ENCODE measurements at regions not wholly inside any gene's neighbourhood (a gene's known extent, or its start where the extent isn't known, plus 50 kb on each side); places are given as distances from the start of the nearest gene placed in this dataset.
"Not testable (repeated sequence)": the region's sequence is repeated elsewhere in the genome, so short reads cannot be mapped to it uniquely, and the experiment has no call there.

DNA sequence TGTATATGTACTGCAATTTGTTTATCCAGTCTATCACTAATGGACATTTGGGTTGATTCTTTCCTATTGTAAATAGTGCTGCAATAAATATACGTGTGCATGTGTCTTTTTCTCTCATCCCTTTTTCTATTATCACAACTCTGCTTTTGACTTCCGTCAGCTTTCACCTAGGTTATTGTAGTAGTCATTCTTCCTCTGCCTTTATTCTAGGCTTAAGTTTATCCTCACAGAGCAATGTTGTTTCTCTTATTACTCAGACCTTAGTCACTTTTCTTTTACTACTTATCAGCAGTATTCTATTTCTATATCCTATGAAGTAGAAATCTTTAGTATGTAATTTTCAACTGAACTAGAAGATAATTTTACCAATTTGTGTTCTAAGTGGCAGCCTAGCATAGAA, 175.3 kb upstream of the SEMA3E start:
- DNase-seq (ENCODE audit: low read depth) = peak; percentile 68

DNA sequence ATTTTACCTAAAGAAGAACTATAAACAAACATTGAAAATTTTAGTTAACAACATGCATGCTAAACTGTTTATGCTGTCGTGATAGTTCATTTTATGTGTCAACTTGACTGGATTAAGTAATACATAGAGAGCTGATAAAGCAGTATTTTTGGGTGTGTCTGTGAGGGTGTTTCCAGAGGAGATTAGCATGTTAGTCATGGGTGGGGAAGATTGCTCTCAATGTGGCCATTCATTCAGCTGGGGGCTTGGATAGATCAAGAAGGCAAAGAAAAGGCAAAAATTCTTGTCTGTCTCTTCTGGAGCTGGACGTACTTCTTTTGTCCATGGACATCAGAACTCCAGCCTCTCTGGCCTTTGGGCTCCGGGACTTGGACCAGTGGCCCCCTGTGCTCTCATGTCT, 172.9 kb upstream of the SEMA3E start:
- no peak for DNase-seq (ENCODE audit: low read depth)

DNA sequence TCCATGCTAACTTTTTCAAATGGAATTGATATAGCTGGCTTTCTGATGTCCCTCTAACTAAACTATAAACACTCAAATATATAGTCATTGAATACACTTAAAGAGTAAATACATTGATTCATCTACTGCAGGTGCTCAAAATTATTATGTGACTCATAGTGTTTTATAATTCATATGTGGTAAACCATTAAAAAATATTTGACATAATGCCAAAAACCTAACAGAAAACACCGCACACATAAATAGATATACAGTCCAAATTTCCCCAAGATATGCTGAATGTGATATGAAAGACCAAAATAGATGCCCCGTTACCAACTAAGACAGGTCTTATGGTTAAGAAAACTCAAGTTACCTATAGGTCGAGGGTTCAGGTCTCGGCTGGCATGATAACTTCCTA, 171.7 kb upstream of the SEMA3E start:
- no peak for DNase-seq (ENCODE audit: low read depth)

- peak; percentile 6 for DNase-seq (ENCODE audit: low read depth)
These were observed 171.0 kb upstream of the SEMA3E start for GRCh38 chr7:83819911-83820310.

DNA sequence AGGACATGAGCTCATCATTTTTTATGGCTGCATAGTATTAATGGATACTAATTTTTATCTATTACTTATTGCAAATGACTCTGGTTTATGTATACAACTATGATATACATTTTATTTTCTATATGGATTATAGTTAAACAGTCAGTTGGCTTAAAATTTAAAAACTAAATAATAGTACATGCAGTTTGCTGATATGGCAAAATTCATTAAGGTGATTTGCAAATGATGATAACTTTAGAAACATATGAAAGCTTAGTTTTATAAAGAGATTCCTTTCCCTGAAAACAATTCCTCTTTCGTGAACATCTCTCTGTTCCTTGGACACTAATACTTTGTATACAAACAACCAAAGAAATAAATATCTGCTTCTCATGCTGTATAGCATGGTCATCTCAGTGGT, 165.5 kb upstream of the SEMA3E start:
- DNase-seq (ENCODE audit: low read depth) = no peak

DNA sequence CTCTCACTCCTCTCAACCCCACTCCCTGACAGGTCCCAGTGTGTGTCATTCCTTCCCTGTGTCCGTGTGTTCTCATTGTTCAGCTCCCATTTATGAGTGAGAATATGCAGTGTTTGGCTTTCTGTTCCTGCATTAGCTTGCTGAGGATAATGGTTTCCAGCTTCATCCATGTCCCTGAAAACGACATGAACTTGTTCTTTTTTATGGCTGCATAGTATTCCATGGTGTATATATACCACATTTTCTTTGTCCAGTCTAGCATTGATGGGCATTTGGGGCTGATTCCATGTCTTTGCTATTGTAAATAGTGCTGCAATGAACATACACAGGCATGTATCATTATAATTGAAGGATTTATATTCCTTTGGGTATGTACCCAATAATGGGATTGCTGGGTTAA, 163.6 kb upstream of the SEMA3E start:
- DNase-seq (ENCODE audit: low read depth) = not testable (repeated sequence)

GRCh38 chr7:83808982-83809381, 160.0 kb upstream of the SEMA3E start:
- no peak for DNase-seq (ENCODE audit: low read depth)

DNA sequence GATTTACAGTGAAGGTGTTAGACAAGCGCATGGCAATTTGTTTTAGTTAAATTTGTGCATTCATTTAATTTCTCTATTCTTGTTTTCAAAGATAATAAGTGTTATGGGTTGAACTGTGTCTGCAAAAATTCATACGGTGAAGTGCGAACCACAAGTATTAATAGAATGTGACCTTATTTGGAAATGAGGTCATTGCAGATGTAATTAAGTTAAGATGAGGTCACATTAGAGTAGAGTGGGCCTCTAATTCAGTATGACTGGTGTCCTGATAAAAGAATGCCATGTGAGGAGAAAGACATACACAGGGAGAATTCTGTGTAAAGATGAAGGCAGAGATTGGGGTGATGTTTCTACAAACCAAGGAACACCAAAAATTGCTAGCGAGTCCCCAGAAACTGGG, 158.8 kb upstream of the SEMA3E start:
- DNase-seq (ENCODE audit: low read depth) = no peak

- DNase-seq (ENCODE audit: low read depth) = no peak
These were observed 157.6 kb upstream of the SEMA3E start for GRCh38 chr7:83806538-83806937.

- no peak for DNase-seq (ENCODE audit: low read depth)
These were observed 150.4 kb upstream of the SEMA3E start for GRCh38 chr7:83799333-83799732.

DNA sequence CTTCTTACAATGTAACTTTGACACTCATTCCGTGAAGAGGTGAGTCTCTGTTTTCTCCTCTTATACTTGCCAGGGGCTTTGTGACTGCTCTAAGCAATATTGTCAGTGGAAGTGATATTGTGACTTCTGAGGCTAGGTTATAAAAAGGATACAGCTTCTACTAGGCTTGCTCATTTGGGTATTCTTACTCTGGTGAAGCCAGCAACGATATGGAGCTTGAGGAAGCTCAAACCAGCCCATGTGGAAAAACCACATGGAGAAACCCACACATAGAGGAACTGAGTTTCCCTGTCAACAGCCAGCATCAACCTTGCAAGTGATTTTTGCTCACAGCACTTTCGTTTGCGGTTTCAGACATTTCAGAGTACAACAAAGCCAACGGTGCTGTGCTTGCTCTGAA, 149.6 kb upstream of the SEMA3E start:
- no peak for DNase-seq (ENCODE audit: low read depth)

DNA sequence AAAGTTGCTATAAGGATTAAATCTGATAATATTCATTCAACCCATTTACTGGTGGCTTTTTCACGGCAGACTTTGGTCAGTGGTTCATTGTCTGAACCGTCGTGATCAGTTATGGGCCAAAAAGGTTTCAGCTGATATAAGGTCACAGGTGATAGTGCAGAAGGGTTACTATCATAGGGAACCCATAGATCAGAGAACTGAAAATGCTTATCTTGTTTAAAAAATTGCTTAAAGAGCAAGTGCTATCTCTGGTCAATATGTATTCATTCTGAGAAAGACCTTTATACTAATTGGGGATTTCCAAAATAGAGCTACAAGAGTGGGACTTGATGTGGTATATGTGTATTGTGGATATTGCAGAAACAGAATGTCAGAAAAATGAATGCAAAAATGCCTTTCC, 147.8 kb upstream of the SEMA3E start:
- DNase-seq (ENCODE audit: low read depth) = no peak

DNA sequence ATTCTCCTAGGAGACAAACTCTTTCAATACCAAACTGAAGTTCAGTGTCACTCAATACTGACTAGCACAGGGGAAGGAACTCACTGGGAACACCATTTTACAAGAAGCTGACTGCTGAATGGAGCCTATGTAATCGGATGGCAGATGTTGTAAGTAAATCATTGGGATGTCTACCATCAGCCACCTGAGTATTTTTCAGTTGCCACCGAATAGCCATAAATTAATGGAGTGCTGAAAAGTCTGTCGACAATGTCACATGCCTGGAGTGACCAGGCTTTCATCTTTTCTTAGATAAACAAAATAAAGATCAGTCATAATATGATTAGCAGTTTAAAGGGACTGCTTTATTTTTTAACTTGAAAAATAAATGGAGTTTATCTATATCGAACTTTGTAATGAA, 145.9 kb upstream of the SEMA3E start:
- no peak for DNase-seq (ENCODE audit: low read depth)

DNA sequence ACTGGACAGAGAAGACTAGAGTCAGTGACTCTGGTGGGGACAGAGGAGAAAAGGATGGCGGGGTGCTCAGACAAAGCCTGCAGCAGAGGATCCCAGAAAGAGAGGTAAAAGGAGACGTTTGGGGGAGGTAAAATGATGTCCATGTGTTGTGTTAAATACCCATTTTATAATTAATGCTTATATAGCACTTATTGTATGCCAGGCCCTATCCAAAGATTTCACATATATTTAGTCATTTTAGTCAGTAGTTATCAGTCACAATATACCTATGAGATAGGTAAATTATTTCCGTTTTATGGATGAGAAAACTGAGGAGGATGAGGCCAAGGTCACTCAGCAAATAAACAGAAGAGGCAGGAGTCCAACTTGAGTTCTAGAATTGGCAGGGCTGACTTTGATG, 144.6 kb upstream of the SEMA3E start:
- no peak for DNase-seq (ENCODE audit: low read depth)

- peak; percentile 2 for DNase-seq (ENCODE audit: low read depth)
These were observed 142.8 kb upstream of the SEMA3E start for GRCh38 chr7:83791737-83792136.

- DNase-seq (ENCODE audit: low read depth) = no peak
These were observed 137.9 kb upstream of the SEMA3E start for GRCh38 chr7:83786858-83787257.

DNA sequence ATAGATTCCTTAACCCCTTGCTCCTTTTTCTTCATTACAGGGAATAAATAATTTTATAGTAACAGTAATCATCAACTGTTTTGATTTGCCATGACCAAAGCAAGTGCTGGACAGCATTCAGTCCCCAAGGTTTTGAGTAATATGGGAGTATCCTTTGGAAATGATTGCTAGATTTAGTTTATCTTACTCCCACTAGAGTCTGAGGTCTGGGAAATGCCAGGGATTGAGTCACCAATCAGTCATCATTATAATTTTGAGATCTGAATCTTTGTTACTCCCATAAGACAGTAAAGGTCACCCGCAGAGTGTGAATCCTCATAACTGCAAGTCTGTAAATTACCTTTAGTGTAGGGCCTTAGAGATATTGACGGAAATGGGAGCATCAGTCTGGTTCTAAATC, 133.7 kb upstream of the SEMA3E start:
- DNase-seq (ENCODE audit: low read depth) = peak; percentile 62

DNA sequence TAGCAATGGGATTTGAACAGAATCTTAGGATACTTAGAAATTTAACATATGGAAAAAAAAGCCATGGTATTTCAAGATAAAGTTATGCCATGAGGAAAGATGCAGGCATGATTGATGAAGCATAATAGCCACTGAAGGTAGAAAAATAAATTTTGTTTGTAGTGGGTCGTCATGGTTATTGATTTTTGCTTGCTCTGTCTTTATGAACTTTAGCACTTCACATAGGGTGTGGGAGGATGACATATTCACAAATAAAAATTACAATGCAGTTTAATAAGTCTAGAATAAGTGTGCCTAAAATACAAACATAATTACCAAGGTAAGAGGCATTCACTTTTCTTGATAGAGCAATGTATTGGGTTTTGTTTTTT, 129.1 kb upstream of the SEMA3E start:
- no peak for DNase-seq (ENCODE audit: low read depth)

GRCh38 chr7:83777406-83778072, 128.6 kb upstream of the SEMA3E start:
- DNase-seq (ENCODE audit: low read depth) = no peak

- DNase-seq (ENCODE audit: low read depth) = no peak
These were observed 120.5 kb upstream of the SEMA3E start for GRCh38 chr7:83769407-83769806.

DNA sequence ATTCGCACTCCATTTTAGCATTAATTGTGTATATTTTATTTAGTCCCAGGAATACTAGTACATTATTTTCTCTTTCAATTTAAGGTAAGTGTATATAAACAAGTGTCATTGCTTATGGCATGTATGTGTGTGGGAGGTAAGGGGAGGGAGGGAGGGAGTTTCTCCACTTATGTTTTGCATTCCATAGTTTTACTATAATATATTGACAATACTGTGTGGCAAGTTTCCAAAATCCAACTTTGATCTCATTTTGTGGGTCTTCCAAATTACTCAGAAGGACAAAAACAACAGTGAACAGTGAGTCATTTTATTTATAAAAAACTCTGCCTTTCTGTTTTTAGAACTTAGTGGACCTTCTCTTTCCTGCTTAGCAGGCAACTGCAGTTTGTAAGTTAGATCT, 102.3 kb upstream of the SEMA3E start:
- peak; percentile 65 for DNase-seq (ENCODE audit: low read depth)

DNA sequence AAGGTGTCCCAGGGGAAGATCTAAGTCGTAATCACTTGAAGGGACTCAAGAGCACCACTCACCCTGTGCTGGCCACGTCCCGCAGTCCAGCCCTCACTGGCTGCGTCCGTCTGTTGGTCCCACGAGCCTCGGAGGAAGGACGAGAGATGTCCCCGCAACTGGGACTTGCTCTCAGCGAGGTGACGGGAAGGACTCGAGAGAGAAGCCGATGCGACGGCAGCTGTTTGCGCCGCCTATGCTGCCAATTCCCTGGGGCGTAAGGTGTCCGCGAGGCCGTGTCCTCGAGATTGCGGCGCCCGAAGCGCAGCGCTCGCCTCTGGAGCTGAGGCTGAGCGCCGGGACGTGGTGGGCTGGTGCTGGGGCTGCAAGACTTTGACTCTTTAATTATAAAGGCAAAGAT, 100.6 kb upstream of the SEMA3E start:
- DNase-seq (ENCODE audit: low read depth) = no peak

- no peak for DNase-seq (ENCODE audit: low read depth)
These were observed 90.6 kb upstream of the SEMA3E start for GRCh38 chr7:83739527-83739926.

DNA sequence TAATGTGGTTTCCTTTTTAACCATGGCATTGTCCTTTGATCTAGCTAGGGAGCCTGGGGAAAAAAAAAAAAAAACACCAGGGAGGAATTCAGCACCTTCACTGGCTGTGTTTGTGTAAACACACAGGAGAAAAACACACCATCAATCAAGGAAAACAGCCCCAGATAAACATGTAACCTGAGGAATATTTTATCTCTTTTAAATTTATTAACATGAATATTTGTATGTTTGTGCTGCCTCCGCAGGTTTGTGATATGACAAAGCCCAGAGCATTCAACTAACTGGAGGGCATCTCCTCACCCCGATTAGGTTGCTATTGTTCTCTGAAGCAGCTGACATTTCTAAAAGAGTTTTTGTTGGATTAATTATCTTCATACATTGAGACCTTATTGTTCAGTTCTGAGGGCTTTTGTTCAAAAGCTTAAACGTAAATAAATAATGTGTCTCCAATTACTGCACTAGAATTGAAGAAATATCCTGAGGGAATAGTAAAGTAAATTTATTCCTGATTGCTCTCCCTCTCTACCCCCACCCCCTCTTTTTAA, 89.4 kb upstream of the SEMA3E start:
- no peak for DNase-seq (ENCODE audit: low read depth)

- DNase-seq (ENCODE audit: low read depth) = no peak
These were observed 83.4 kb upstream of the SEMA3E start for GRCh38 chr7:83732305-83732704.
